ENCODE measurements at regions not wholly inside any gene's neighbourhood (a gene's known extent, or its start where the extent isn't known, plus 50 kb on each side); places are given as distances from the start of the nearest gene placed in this dataset.
"Not testable (repeated sequence)": the region's sequence is repeated elsewhere in the genome, so short reads cannot be mapped to it uniquely, and the experiment has no call there.

- intact Hi-C loops (cut with micrococcal nuclease), result no loop called here
- no peak for DNase-seq (ENCODE audit: unreplicated experiment)
- peaks cover 35% of the 10 kb centered on the region for H3K27me3 Mint-ChIP-seq (ENCODE audit: insufficient read depth, unreplicated experiment)
- no TSS peak for BruUV-seq (replicated peaks)
- H3K27ac Mint-ChIP-seq (ENCODE audit: low read depth, unreplicated experiment), result no peak overlapping the region
- no peak for TF ChIP-seq CTCF (IDR thresholded peaks at IDR 0.05; ENCODE audit: unreplicated experiment)
- H3K36me3 Mint-ChIP-seq (ENCODE audit: insufficient read depth, unreplicated experiment), result no peaks in the 10 kb centered on the region
- ChIA-PET POLR2A (no interaction called here), CTCF (interaction anchor here (0.7 kb wide), 1 partner anchor 22 kb away, joined by 3 read pairs; no protein-coding TSS in a partner anchor)
- no peaks in the 10 kb centered on the region for H3K4me1 Mint-ChIP-seq (ENCODE audit: insufficient read depth, unreplicated experiment)
- H3K4me3 Mint-ChIP-seq (ENCODE audit: unreplicated experiment), result no peak overlapping the region
- H3K9me3 Mint-ChIP-seq (ENCODE audit: unreplicated experiment), result no peaks in the 10 kb centered on the region
Measured at GRCh38 chr7:156522801-156523200, 117.8 kb upstream of the RNF32 start.

- no peaks in the 10 kb centered on the region for H3K9me3 Mint-ChIP-seq (ENCODE audit: unreplicated experiment)
- ChIA-PET CTCF (no interaction called here), POLR2A (no interaction called here)
- no peak overlapping the region for H3K4me3 Mint-ChIP-seq (ENCODE audit: unreplicated experiment)
- BruUV-seq (replicated peaks), result no TSS peak
- no peak for TF ChIP-seq CTCF (IDR thresholded peaks at IDR 0.05; ENCODE audit: unreplicated experiment)
- DNase-seq (ENCODE audit: unreplicated experiment), result no peak
- no peaks in the 10 kb centered on the region for H3K36me3 Mint-ChIP-seq (ENCODE audit: insufficient read depth, unreplicated experiment)
- no peaks in the 10 kb centered on the region for H3K4me1 Mint-ChIP-seq (ENCODE audit: insufficient read depth, unreplicated experiment)
- peaks cover 39% of the 10 kb centered on the region for H3K27me3 Mint-ChIP-seq (ENCODE audit: insufficient read depth, unreplicated experiment)
- intact Hi-C loops (cut with micrococcal nuclease), result no loop called here
- H3K27ac Mint-ChIP-seq (ENCODE audit: low read depth, unreplicated experiment), result no peak overlapping the region
Measured at GRCh38 chr7:156519070-156519469, 121.5 kb upstream of the RNF32 start.

DNA sequence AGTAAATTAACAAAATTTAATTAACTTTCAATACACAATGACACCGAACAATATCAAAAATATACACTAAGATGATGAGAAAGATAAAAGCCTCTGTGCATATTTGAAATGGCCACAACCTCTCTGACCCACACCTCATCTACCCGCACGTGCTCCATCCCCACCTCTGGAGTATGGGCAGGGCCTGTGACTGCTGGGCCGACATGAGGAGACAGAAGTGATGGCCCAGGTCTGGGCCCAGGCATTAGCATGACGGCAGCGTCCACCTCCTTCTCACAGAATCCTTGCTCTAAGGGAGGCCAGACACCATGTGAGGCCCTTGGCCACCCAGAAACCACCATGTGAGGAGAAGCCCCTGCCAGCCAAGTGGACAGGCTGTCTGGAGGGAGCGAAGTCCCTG, 122.1 kb upstream of the RNF32 start:
- DNase-seq (ENCODE audit: unreplicated experiment), result no peak
- Mint-ChIP-seq H3K27ac (ENCODE audit: low read depth, unreplicated experiment) (no peak overlapping the region), H3K9me3 (ENCODE audit: unreplicated experiment) (no peaks in the 10 kb centered on the region), H3K36me3 (ENCODE audit: insufficient read depth, unreplicated experiment) (no peaks in the 10 kb centered on the region), H3K4me3 (ENCODE audit: unreplicated experiment) (no peak overlapping the region), H3K27me3 (ENCODE audit: insufficient read depth, unreplicated experiment) (peaks cover 41% of the 10 kb centered on the region), H3K4me1 (ENCODE audit: insufficient read depth, unreplicated experiment) (no peaks in the 10 kb centered on the region)
- intact Hi-C loops (cut with micrococcal nuclease), result no loop called here
- TF ChIP-seq CTCF (IDR thresholded peaks at IDR 0.05; ENCODE audit: unreplicated experiment), result no peak
- ChIA-PET POLR2A (no interaction called here), CTCF (interaction anchor here (0.6 kb wide), 1 partner anchor 882 kb away, joined by 3 read pairs; no protein-coding TSS in a partner anchor)
- no TSS peak for BruUV-seq (replicated peaks)

DNA sequence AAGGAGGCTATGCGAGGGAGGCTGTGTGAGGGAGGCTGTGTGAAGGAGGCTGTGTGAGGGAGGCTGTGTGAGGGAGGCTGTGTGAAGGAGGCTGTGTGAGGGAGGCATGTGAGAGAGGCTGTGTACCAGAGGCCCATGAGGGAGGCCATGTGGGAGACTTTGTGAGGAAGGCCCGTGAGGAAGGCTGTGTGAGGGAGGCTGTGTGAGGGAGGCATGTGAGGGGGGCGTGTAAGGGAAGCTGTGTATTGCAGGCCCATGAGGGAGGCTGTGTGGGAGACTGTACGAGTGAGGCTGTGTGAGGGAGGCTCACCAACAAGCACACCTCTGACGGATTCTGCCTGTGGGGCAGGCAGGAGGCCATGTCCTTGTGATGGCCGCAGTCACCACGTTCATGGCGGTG, 122.7 kb upstream of the RNF32 start:
- POLR2A ChIA-PET; H3K4me1 Mint-ChIP-seq (ENCODE audit: insufficient read depth, unreplicated experiment); intact Hi-C loops (cut with micrococcal nuclease); H3K9me3 Mint-ChIP-seq (ENCODE audit: unreplicated experiment); BruUV-seq (replicated peaks); H3K36me3 Mint-ChIP-seq (ENCODE audit: insufficient read depth, unreplicated experiment); H3K4me3 Mint-ChIP-seq (ENCODE audit: unreplicated experiment); DNase-seq (ENCODE audit: unreplicated experiment); H3K27ac Mint-ChIP-seq (ENCODE audit: low read depth, unreplicated experiment): not testable (repeated sequence)
- CTCF ChIA-PET, result interaction anchor here (0.6 kb wide), 1 partner anchor 881 kb away, joined by 3 read pairs; no protein-coding TSS in a partner anchor
- H3K27me3 Mint-ChIP-seq (ENCODE audit: insufficient read depth, unreplicated experiment), result peaks cover 41% of the 10 kb centered on the region

GRCh38 chr7:156516791-156517378, 123.7 kb upstream of the RNF32 start:
- no peak for DNase-seq (ENCODE audit: unreplicated experiment)
- H3K9me3 Mint-ChIP-seq (ENCODE audit: unreplicated experiment), result no peaks in the 10 kb centered on the region
- no peak overlapping the region for H3K4me3 Mint-ChIP-seq (ENCODE audit: unreplicated experiment)
- TF ChIP-seq CTCF (IDR thresholded peaks at IDR 0.05; ENCODE audit: unreplicated experiment), result no peak
- intact Hi-C loops (cut with micrococcal nuclease), result no loop called here
- no TSS peak for BruUV-seq (replicated peaks)
- ChIA-PET POLR2A (no interaction called here), CTCF (no interaction called here)
- H3K36me3 Mint-ChIP-seq (ENCODE audit: insufficient read depth, unreplicated experiment), result no peaks in the 10 kb centered on the region
- no peak overlapping the region for H3K27ac Mint-ChIP-seq (ENCODE audit: low read depth, unreplicated experiment)
- peaks cover 44% of the 10 kb centered on the region for H3K27me3 Mint-ChIP-seq (ENCODE audit: insufficient read depth, unreplicated experiment)
- no peaks in the 10 kb centered on the region for H3K4me1 Mint-ChIP-seq (ENCODE audit: insufficient read depth, unreplicated experiment)

Data from MCF 10A (cell line).